ENCODE measurements at regions not wholly inside any gene's neighbourhood (a gene's known extent, or its start where the extent isn't known, plus 50 kb on each side); places are given as distances from the start of the nearest gene placed in this dataset.

DNA sequence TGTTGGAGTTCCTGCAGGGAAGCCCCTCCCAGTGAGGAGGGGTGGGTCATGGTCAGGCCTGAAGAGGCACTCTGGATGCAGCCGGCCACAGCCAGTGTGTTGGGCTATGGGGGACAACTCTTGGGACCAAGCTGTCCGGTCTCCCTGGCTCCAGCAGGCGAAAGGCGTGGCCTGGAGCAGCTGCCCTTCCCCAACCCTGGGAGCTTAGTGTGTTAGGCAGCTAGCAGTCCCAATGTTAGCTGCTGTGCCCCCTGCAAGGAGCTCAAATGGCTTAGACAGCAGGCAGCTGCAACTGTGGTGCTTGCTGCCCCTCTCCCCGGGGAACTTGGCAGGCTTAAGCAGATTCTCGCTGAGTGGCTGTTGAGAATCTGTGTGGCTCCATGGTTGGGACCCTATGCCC, 67.5 kb upstream of the ACTBL2 start:
- Mint-ChIP-seq H3K27me3 (ENCODE audit: low read depth) (peaks cover 5% of the 10 kb centered on the region), H3K4me3 (no peak overlapping the region), H3K9me3 (no peaks in the 10 kb centered on the region), H3K36me3 (ENCODE audit: insufficient read depth) (no peaks in the 10 kb centered on the region), H3K4me1 (ENCODE audit: low read depth) (no peaks in the 10 kb centered on the region)
- ATAC-seq (no peak), DNase-seq (no peak)

DNA sequence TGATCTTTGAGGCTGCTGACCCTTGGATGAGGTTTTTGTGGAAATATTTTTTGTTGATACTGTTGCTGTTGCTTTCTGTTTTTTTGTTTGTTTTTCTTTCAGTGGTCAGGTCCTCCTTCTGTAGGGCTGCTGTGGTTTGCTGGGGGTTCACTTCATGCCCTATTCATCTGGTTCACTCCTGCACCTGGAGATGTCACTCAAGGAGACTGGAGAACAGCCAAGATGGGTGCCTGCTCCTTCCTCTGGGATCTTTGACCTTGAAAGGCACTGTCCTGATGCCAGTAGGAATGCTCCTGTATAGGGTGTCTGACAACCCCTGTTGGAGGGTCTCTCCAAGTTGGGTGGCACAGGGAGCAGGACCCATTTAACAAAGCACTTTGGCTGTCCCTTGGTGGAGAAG, 67.0 kb upstream of the ACTBL2 start:
- DNase-seq (no peak), ATAC-seq (no peak)

DNA sequence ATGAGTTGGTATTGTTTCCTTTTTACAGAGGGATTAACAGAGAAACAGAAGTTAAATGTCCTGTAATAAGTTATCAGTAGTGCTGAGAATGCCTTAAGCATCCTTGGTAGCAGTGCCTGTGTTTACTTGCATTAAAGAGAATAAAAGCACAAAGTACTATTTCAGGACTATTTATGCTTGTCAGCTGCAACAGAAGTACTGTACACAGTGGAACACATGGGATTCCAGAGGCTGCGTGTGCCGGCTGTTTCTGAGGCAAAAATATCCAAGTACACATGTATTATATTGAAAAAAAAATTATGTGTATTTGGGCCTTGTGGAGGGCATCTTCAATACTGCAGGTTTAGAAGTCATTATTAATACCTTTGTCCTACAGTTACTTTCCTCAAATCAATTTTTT, 58.2 kb upstream of the ACTBL2 start:
- H3K36me3 Mint-ChIP-seq (ENCODE audit: insufficient read depth): no peaks in the 10 kb centered on the region
- no peak overlapping the region for H3K4me3 Mint-ChIP-seq
- H3K27me3 Mint-ChIP-seq (ENCODE audit: low read depth): peaks cover 5% of the 10 kb centered on the region
- H3K9me3 Mint-ChIP-seq: no peaks in the 10 kb centered on the region
- no peak for ATAC-seq
- no peak for DNase-seq
- no peaks in the 10 kb centered on the region for H3K4me1 Mint-ChIP-seq (ENCODE audit: low read depth)

More for the DNA sequence above, 67.0 kb upstream of the ACTBL2 start:
- no peaks in the 10 kb centered on the region for H3K9me3 Mint-ChIP-seq
- no peaks in the 10 kb centered on the region for H3K4me1 Mint-ChIP-seq (ENCODE audit: low read depth)
- no peak overlapping the region for H3K4me3 Mint-ChIP-seq
- no peaks in the 10 kb centered on the region for H3K36me3 Mint-ChIP-seq (ENCODE audit: insufficient read depth)
- peaks cover 5% of the 10 kb centered on the region for H3K27me3 Mint-ChIP-seq (ENCODE audit: low read depth)

DNA sequence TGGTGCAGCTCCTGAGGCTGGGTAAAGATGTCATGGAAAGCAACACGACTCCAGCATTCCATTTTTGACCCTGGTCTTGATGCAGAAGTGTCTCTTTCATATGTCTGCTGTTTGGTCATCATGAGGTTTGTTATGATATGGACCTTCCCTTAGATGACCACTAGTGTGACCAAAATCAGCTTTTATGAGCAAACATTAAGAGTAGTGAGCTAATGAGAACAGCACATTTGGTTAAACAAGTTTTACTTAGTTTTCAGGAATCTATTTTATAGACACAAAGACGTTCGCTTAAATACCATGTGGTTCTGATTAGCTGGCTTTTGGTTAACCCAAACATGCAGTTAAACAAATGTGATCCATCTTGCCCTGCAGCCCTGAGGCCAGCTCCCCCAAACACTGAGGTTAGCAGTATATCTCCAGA, 56.7 kb upstream of the ACTBL2 start:
- peaks cover 3% of the 10 kb centered on the region for H3K27me3 Mint-ChIP-seq (ENCODE audit: low read depth)
- no peak for ATAC-seq
- H3K36me3 Mint-ChIP-seq (ENCODE audit: insufficient read depth): no peaks in the 10 kb centered on the region
- no peaks in the 10 kb centered on the region for H3K4me1 Mint-ChIP-seq (ENCODE audit: low read depth)
- no peak overlapping the region for H3K4me3 Mint-ChIP-seq
- H3K9me3 Mint-ChIP-seq: no peaks in the 10 kb centered on the region
- DNase-seq: no peak

DNA sequence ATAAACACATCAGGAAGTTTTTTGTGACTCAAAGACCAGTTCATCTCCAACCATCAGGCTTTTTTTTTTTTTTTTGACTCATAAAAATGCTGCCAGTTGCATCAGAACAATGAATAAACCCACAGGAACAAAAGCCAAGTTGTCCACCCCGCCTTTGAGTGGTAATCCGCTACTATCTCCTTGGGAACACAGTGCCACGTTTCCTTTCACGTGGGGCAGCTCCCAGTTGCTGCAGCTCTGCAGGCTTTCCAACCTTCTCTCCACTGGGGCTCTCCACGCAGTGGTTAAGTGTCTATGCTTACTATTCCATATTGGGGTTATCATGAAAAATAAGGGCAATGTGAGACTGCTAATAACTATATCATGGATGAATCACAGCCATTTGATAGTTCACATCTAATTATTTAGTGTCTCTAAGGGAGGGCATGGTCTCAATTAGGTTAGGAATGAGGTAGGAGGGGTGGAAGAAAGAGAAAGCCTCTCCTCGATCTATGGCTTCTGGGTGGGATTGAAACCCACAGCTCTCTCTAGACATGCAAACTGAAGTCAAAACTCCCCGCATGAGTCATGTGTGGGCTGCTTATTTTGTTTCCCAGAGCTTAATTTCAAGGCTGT, 55.8 kb upstream of the ACTBL2 start:
- H3K4me1 Mint-ChIP-seq (ENCODE audit: low read depth): no peaks in the 10 kb centered on the region
- DNase-seq (no peak), ATAC-seq (peak in 1 of 2 donors; percentile 34)
- no peak overlapping the region for H3K4me3 Mint-ChIP-seq
- H3K27me3 Mint-ChIP-seq (ENCODE audit: low read depth): peaks cover 5% of the 10 kb centered on the region
- H3K9me3 Mint-ChIP-seq: no peaks in the 10 kb centered on the region
- no peaks in the 10 kb centered on the region for H3K36me3 Mint-ChIP-seq (ENCODE audit: insufficient read depth)

DNA sequence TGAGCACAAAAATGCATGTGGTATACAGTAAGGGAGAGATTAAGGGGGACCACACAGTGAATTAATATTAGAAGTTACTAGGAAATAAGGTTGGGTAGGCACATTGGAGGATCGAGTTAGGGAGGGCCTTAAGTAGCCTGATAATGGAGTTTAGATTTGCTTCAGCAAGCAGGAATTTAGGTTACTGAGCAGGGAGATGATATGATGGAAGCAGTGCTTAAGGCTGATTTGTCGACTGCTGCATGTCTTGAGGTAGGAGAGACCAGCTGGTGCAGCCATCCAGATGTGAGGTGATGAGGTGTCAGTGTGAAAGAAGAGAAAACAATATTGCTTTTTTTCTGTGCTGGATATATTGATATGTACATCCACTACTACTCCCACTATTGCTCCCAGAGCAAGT, 55.2 kb upstream of the ACTBL2 start:
- ATAC-seq (no peak), DNase-seq (no peak)
- H3K4me3 Mint-ChIP-seq: no peak overlapping the region
- H3K4me1 Mint-ChIP-seq (ENCODE audit: low read depth): no peaks in the 10 kb centered on the region
- H3K36me3 Mint-ChIP-seq (ENCODE audit: insufficient read depth): no peaks in the 10 kb centered on the region
- H3K27me3 Mint-ChIP-seq (ENCODE audit: low read depth): peaks cover 5% of the 10 kb centered on the region
- no peaks in the 10 kb centered on the region for H3K9me3 Mint-ChIP-seq

DNA sequence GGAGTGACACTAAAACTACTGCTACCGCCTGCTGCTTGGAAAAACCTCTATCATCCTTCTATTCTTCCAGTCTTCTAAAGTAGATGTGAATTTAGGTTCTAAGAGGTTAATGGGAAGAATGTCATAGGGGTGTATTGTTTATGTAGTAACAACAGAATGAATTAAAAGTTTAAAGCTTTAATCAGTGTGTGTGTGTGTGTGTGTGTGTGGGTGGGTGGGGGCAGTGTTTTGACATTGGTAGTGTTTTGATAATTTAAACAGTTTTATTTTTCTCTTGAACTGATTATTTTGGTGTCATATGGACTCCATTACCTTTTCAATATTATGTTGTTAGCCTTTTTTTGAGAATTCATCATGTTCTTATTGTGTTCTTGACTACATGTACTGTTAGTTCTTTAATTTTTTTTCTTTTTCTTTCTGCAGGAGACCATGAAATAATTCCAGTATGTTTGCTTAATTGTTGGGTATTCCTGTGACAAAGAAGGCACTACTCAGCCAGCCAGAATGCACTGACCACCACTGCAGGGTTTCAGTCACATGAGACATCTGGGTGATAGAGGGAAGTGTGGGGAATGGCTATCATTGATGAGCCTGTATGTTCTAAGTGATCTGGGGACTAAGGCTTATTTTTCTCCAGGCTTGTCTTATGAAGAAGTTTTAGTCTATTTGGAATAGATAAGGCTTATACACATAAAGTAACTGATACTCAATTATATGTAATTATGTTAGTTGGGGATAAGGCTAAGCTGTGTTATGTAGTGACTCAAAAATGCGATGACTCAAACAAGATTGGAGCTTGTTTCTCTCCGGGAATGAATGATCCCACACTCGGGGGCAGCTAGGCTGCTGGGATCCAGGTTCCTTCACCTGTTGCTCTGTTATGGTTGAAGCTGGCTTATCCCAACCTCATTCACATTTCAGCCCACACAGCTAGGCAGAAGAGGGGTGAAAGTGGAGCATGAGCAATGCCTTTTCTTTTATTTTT, 50.2 kb upstream of the ACTBL2 start:
- H3K4me1 Mint-ChIP-seq (ENCODE audit: low read depth): no peaks in the 10 kb centered on the region
- no peaks in the 10 kb centered on the region for H3K9me3 Mint-ChIP-seq
- H3K36me3 Mint-ChIP-seq (ENCODE audit: insufficient read depth): no peaks in the 10 kb centered on the region
- peaks cover 8% of the 10 kb centered on the region for H3K27me3 Mint-ChIP-seq (ENCODE audit: low read depth)
- no peak overlapping the region for H3K4me3 Mint-ChIP-seq
- ATAC-seq: no peak
- no peak for DNase-seq
